HG03196 (cell line): ENCODE measurements at regions not wholly inside any gene's neighbourhood (a gene's known extent, or its start where the extent isn't known, plus 50 kb on each side); places are given as distances from the start of the nearest gene placed in this dataset.
A peak's percentile ranks its signal among the peaks of the same experiment; 100 is the strongest.
"Not testable (repeated sequence)": the region's sequence is repeated elsewhere in the genome, so short reads cannot be mapped to it uniquely, and the experiment has no call there.

Experiments
- ATAC-seq: cut with Tn5 transposase; IDR thresholded peaks from one replicate; pipeline ENCODE4 v1.9.1; 2021; ENCODE audit not compliant: unreplicated experiment

- ATAC-seq, result no peak
Measured at GRCh38 chr3:158026236-158026635, 80.0 kb downstream of the SHOX2 start.

GRCh38 chr3:158019897-158020296 lies 86.3 kb downstream of the SHOX2 start:
- not testable (repeated sequence) for ATAC-seq

GRCh38 chr3:158018462-158018861 lies 87.8 kb downstream of the SHOX2 start:
- no peak for ATAC-seq

- ATAC-seq, result no peak
Measured at GRCh38 chr3:158012901-158013300, 93.3 kb downstream of the SHOX2 start.

- no peak for ATAC-seq
Measured at GRCh38 chr3:158005391-158006100, 100.7 kb downstream of the SHOX2 start.

GRCh38 chr3:157999246-157999645 lies 107.0 kb downstream of the SHOX2 start:
- ATAC-seq, result no peak

- ATAC-seq, result no peak
Measured at GRCh38 chr3:157982359-157982758, 123.9 kb downstream of the SHOX2 start.

- ATAC-seq, result no peak
Measured at GRCh38 chr3:157981819-157982218, 124.4 kb downstream of the SHOX2 start.

GRCh38 chr3:157979022-157979421 lies 127.2 kb downstream of the SHOX2 start:
- ATAC-seq, result no peak

- ATAC-seq, result no peak
Measured at GRCh38 chr3:157961665-157962064, 144.6 kb downstream of the SHOX2 start.

GRCh38 chr3:157958457-157958856 lies 147.8 kb downstream of the SHOX2 start:
- ATAC-seq, result no peak

GRCh38 chr3:157956850-157957249 lies 149.4 kb downstream of the SHOX2 start:
- ATAC-seq, result no peak

- ATAC-seq, result no peak
Measured at GRCh38 chr3:157956176-157956575, 150.0 kb downstream of the SHOX2 start.

- ATAC-seq, result no peak
Measured at GRCh38 chr3:157953565-157953964, 152.7 kb downstream of the SHOX2 start.

- ATAC-seq, result no peak
Measured at GRCh38 chr3:157948605-157949383, 157.4 kb downstream of the SHOX2 start.

- no peak for ATAC-seq
Measured at GRCh38 chr3:157939166-157939565, 167.1 kb downstream of the SHOX2 start.

GRCh38 chr3:157938154-157938779 lies 168.0 kb downstream of the SHOX2 start:
- no peak for ATAC-seq

- no peak for ATAC-seq
Measured at GRCh38 chr3:157931517-157931916, 174.7 kb downstream of the SHOX2 start.

GRCh38 chr3:157930000-157930780 lies 176.0 kb downstream of the SHOX2 start:
- no peak for ATAC-seq

- no peak for ATAC-seq
Measured at GRCh38 chr3:157926822-157927221, 179.4 kb downstream of the SHOX2 start.

- ATAC-seq, result peak; percentile 67
Measured at GRCh38 chr3:157922614-157923013, 183.6 kb downstream of the SHOX2 start.
